Tibial artery (tissue), 4 donors: ENCODE measurements at regions not wholly inside any gene's neighbourhood (a gene's known extent, or its start where the extent isn't known, plus 50 kb on each side); places are given as distances from the start of the nearest gene placed in this dataset.

Experiments
- DNase-seq, 2 donors: peaks; one replicate each; pipeline ENCODE4 v3.0.0-alpha.2; 2019
- H3K27ac ChIP-seq, 2 donors: fragments of 200-600 bp; sonication (generic) in 1 of 2; 1 replicate in 1 of 2; 2 replicates in 1 of 2; pipeline ENCODE4 v1.5.1; 2018 to 2019; ENCODE audit warnings: mild to moderate bottlenecking in 1 of 2
- H3K27me3 ChIP-seq, 2 donors: fragments of 200-600 bp; sonication (generic) in 1 of 2; one replicate each; pipeline versions ENCODE4 v1.5.1 to v1.6.0; 2016 to 2019
- H3K36me3 ChIP-seq, 3 donors: fragments of 200-600 bp; sonication (generic) in 2 of 3; one replicate each; pipeline ENCODE4 v1.5.1; 2016 to 2019; ENCODE audit warnings: mild to moderate bottlenecking in 2 of 3
- H3K4me1 ChIP-seq, 4 donors: fragments of 200-600 bp; sonication (generic) in 2 of 4; 1 replicate in 3 of 4; 2 replicates in 1 of 4; pipeline ENCODE4 v1.5.1; 2016 to 2019
- H3K4me3 ChIP-seq, 2 donors: fragments of 200-600 bp; sonication (generic) in 1 of 2; 1 replicate in 1 of 2; 2 replicates in 1 of 2; pipeline ENCODE4 v1.5.1; 2018 to 2019; ENCODE audit warnings: mild to moderate bottlenecking in 2 of 2
- H3K9me3 ChIP-seq, 3 donors: fragments of 200-600 bp; sonication (generic) in 1 of 3; one replicate each; pipeline ENCODE4 v1.5.1; 2016 to 2019
- CTCF ChIP-seq, 2 experiments: fragments of 200-600 bp in 1 of 2; fragments of 450-650 bp in 1 of 2; IDR thresholded peaks; one replicate each; pipeline ENCODE4 v1.5.1; 2017 to 2019; ENCODE audit warnings: antibody characterized with exemption in 2 of 2, mild to moderate bottlenecking in 1 of 2, moderate library complexity in 1 of 2
- intact Hi-C: fragments of 100-400 bp; cut with DNase I; formaldehyde crosslinking; loops from one replicate; pipeline ENCODE4 v1.15.0; 2023; ENCODE audit warnings: low total_unique reads

DNA sequence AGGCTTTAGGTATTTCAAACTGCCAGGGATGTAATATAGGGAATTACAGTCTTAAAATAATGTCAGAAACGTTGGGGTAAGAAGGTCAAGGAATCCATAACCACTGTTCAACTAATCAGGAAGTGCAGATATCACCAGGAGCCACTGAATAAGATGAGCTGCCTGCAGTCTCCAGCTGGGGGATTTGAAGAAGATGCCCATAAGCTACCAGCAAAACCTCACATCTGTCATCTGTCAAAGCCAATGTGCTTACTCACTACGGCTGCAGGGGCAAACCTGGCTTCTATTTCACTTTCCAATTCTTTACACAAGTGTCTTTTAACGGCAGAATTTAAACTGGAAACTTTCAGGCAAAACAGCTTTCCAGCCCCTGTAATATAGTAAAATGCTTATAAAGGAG, 1410.1 kb upstream of the ATXN8OS start:
- Histone ChIP-seq H3K4me3 (no peak overlapping the region), H3K27me3 (no peaks in the 10 kb centered on the region), H3K36me3 (no peaks in the 10 kb centered on the region), H3K4me1 (no peaks in the 10 kb centered on the region), H3K9me3 (no peaks in the 10 kb centered on the region), H3K27ac (no peak overlapping the region)
- TF ChIP-seq CTCF (IDR thresholded peaks at IDR 0.05) = no peak
- DNase-seq = no peak
- intact Hi-C loops = no loop called here

DNA sequence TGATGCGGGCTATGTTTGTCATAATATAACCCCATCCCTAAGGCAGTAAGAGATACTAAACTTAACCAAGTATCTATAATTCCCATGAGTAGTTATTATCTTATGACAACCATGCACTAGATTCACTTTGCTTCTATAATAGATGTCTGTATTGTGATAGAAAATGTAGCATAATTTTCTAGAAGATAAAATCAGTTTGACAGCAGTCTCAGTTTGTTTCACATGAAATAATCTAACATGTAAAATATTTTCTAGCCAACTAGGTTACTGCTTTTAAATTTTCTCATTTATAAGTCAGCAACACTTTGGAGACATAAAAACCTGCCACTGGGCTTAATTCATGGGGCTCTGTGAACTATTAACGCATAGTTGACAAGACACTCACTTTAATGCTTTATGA, 1410.7 kb upstream of the ATXN8OS start:
- DNase-seq = no peak
- no peaks in the 10 kb centered on the region for H3K27me3 ChIP-seq
- H3K36me3 ChIP-seq = no peaks in the 10 kb centered on the region
- intact Hi-C loops = no loop called here
- TF ChIP-seq CTCF (IDR thresholded peaks at IDR 0.05) = no peak
- no peaks in the 10 kb centered on the region for H3K9me3 ChIP-seq
- H3K27ac ChIP-seq = no peak overlapping the region
- no peak overlapping the region for H3K4me3 ChIP-seq
- H3K4me1 ChIP-seq = no peaks in the 10 kb centered on the region

DNA sequence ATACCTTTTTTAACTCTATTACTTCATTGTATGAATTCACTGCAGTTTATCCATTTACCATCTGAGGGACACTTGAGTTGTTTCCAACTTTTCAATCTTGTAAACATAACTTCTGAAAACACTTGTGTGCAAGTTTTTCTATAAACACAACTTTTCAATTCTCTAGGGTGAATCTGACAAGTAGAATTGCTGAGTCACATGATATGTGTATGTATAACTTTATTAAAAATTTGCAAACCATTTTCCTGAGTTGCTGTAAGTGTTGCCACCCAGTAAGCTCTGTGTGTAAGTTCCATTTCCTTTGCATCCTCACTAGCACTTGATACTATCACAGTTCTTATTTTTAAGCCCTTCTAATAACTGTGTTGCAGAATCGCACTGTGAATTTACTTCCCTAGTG, 1415.6 kb upstream of the ATXN8OS start:
- Histone ChIP-seq H3K27me3 (no peaks in the 10 kb centered on the region), H3K9me3 (no peaks in the 10 kb centered on the region), H3K36me3 (no peaks in the 10 kb centered on the region), H3K4me3 (no peak overlapping the region), H3K27ac (no peak overlapping the region), H3K4me1 (no peaks in the 10 kb centered on the region)
- DNase-seq = no peak
- no peak for TF ChIP-seq CTCF (IDR thresholded peaks at IDR 0.05)
- intact Hi-C loops = no loop called here

- Histone ChIP-seq H3K4me1 (no peaks in the 10 kb centered on the region), H3K27me3 (no peaks in the 10 kb centered on the region), H3K27ac (no peak overlapping the region), H3K4me3 (no peak overlapping the region), H3K9me3 (no peaks in the 10 kb centered on the region), H3K36me3 (no peaks in the 10 kb centered on the region)
- intact Hi-C loops = no loop called here
- DNase-seq = no peak
- TF ChIP-seq CTCF (IDR thresholded peaks at IDR 0.05) = no peak
Observed at GRCh38 chr13:68690567-68690966, 1417.1 kb upstream of the ATXN8OS start.

DNA sequence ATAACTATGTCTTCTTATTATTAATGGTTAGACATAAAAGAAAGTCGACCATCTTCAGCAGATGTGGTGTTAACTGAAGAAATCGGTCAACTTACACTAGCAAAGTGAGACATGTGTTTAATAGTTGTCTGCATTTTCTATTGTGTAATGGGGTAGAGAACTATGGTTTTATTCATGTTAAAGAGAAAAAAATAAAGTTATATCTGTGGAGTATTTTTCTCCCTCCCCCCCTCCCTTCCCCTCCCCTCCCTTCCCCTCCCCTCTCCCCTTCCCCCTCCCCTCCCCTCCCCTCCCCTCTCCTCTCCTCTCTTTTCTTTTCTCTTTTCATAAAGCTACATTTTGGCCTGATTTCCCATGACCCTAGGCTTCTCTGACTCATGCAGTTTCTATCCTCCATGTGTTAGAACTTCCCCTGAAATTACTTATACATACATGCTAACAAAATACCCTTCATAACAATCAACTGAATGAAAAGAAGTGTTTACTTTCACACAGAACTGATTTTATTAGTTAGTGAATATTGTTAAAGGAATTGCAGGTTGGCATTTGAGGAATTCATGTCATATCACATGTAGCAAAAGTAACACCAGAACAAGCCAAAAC, 1431.0 kb upstream of the ATXN8OS start:
- H3K4me3 ChIP-seq = no peak overlapping the region
- no peaks in the 10 kb centered on the region for H3K36me3 ChIP-seq
- no peak for DNase-seq
- no peak overlapping the region for H3K27ac ChIP-seq
- no peaks in the 10 kb centered on the region for H3K4me1 ChIP-seq
- intact Hi-C loops = no loop called here
- no peaks in the 10 kb centered on the region for H3K9me3 ChIP-seq
- TF ChIP-seq CTCF (IDR thresholded peaks at IDR 0.05) = no peak
- H3K27me3 ChIP-seq = no peaks in the 10 kb centered on the region

- TF ChIP-seq CTCF (IDR thresholded peaks at IDR 0.05) = no peak
- DNase-seq = no peak
- Histone ChIP-seq H3K27me3 (no peaks in the 10 kb centered on the region), H3K4me3 (no peak overlapping the region), H3K27ac (no peak overlapping the region), H3K9me3 (no peaks in the 10 kb centered on the region), H3K4me1 (no peaks in the 10 kb centered on the region), H3K36me3 (no peaks in the 10 kb centered on the region)
- intact Hi-C loops = no loop called here
Observed at GRCh38 chr13:68675209-68675608, 1432.4 kb upstream of the ATXN8OS start.
